Thoracic aorta (tissue), 2 donors: ENCODE measurements at regions not wholly inside any gene's neighbourhood (a gene's known extent, or its start where the extent isn't known, plus 50 kb on each side); places are given as distances from the start of the nearest gene placed in this dataset.

ENCODE experiments used
- ATAC-seq: fragments of 150-250 bp; one replicate; pipeline ENCODE4 v1.8.0; 2017; ENCODE audit warnings: low read depth; ENCODE audit not compliant: insufficient number of reproducible peaks, low FRiP score
- DNase-seq: peaks from one replicate; pipeline ENCODE4 v3.0.0-alpha.2; 2020; ENCODE audit warnings: low spot score
- H3K27ac ChIP-seq, 2 donors: fragments of 200-600 bp; sonication (generic); 1 replicate in 1 of 2; 2 replicates in 1 of 2; pipeline ENCODE4 v1.5.1; 2016; ENCODE audit warnings: mild to moderate bottlenecking in 2 of 2, moderate library complexity in 2 of 2
- H3K27me3 ChIP-seq: fragments of 200-600 bp; sonication (generic); replicated peaks from 2 replicates; pipeline ENCODE4 v1.6.0; 2016; ENCODE audit warnings: mild to moderate bottlenecking; ENCODE audit not compliant: insufficient read depth
- H3K36me3 ChIP-seq: fragments of 200-600 bp; sonication (generic); one replicate; pipeline ENCODE4 v1.5.1; 2016
- H3K4me1 ChIP-seq, 2 donors: fragments of 200-600 bp; sonication (generic); 1 replicate in 1 of 2; 2 replicates in 1 of 2; pipeline versions ENCODE4 v1.5.1 to v1.6.0; 2016; ENCODE audit warnings: low read depth in 2 of 2, mild to moderate bottlenecking in 1 of 2; ENCODE audit not compliant: control insufficient read depth in 1 of 2
- H3K4me3 ChIP-seq: fragments of 200-600 bp; sonication (generic); 2 replicates; pipeline ENCODE4 v1.5.1; 2016; ENCODE audit warnings: mild to moderate bottlenecking
- H3K9me3 ChIP-seq: fragments of 200-600 bp; sonication (generic); 2 replicates; pipeline ENCODE4 v1.5.1; 2016
- CTCF ChIP-seq: fragments of 200-600 bp; sonication (generic); IDR thresholded peaks from one replicate; pipeline ENCODE4 v1.5.1; 2019; ENCODE audit warnings: antibody characterized with exemption

DNA sequence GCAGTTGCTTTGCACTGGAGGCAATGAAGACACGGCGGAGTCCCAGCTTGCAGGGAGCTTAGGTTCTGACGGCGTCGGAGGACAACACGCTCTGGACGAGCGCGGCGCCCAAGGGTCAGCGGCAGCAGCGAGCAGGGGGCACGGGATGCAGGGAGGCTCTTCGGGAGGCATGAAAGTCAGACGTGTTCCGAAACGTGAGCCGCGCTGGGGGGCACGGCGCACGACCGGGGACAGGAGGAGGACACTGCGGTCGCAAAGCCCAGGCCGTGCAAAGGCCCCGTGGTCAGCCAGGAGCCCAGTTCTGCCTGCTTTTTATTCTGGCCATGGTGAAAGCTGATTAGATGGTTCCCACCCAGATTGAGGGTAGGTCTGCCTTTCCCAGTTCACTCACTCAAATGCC is 294.6 kb downstream of the SNAPC1 start:
- DNase-seq: no peak
- no peak overlapping the region for H3K4me3 ChIP-seq
- H3K27ac ChIP-seq: no peak overlapping the region
- no peaks in the 10 kb centered on the region for H3K36me3 ChIP-seq
- H3K9me3 ChIP-seq: no peaks in the 10 kb centered on the region
- TF ChIP-seq CTCF: no peak
- H3K27me3 ChIP-seq: no peaks in the 10 kb centered on the region
- ATAC-seq: no peak
- no peaks in the 10 kb centered on the region for H3K4me1 ChIP-seq

DNA sequence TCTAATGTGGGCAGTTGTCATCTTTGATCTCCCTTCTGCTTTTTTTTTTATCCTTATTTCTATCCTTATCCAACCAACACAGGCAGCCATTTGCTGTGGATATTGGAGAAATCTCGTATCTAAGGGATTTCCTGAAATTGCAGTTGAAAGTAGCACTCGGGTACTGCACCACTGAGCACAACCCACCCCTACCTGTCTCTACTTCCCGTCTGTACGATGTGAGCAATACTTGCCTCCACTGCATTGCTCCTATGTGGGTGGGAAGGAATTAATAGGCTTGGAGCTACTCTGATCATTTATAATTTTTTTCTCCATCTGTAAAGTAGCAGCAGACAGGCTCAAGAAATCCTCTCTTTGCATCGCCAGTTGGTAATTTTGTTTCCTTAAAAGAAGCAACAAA is 300.4 kb downstream of the SNAPC1 start:
- no peak overlapping the region for H3K4me3 ChIP-seq
- ATAC-seq: no peak
- H3K36me3 ChIP-seq: no peaks in the 10 kb centered on the region
- DNase-seq: no peak
- TF ChIP-seq CTCF: no peak
- H3K27me3 ChIP-seq: no peaks in the 10 kb centered on the region
- no peaks in the 10 kb centered on the region for H3K4me1 ChIP-seq
- no peak overlapping the region for H3K27ac ChIP-seq
- H3K9me3 ChIP-seq: no peaks in the 10 kb centered on the region

DNA sequence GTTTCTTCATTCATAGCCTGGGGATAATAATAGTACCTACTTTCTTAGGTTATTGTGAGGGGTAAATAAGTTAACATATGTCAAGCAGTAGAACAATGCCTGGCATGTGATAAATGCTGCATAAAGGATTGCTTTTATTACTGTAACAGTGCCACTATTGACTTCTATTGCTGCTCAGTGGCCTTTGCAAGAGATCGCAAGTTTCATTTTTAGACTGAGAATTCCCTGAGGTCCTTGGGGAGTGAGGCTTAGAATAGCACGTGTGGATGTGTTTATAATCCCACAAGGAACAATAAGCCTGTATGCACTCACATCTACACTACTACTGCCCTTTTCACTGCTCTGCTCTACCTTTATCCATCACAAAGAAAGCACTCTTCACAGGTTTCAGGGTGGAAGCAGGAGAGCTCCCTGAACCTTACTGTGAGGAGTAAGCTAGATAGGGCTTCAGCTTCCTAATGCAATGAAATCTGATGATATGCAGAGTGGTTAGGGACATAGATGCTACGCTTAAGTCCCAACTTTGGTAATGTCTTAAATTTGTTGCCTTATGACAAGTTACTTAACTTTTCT is 302.6 kb downstream of the SNAPC1 start:
- TF ChIP-seq CTCF: no peak
- no peaks in the 10 kb centered on the region for H3K4me1 ChIP-seq
- H3K27ac ChIP-seq: no peak overlapping the region
- H3K4me3 ChIP-seq: no peak overlapping the region
- H3K36me3 ChIP-seq: no peaks in the 10 kb centered on the region
- H3K9me3 ChIP-seq: no peaks in the 10 kb centered on the region
- no peaks in the 10 kb centered on the region for H3K27me3 ChIP-seq
- DNase-seq: no peak
- ATAC-seq: no peak

GRCh38 chr14:62066304-62066703 is 304.1 kb downstream of the SNAPC1 start:
- Histone ChIP-seq H3K27me3 (no peaks in the 10 kb centered on the region), H3K36me3 (no peaks in the 10 kb centered on the region), H3K9me3 (no peaks in the 10 kb centered on the region), H3K27ac (no peak overlapping the region), H3K4me3 (no peak overlapping the region), H3K4me1 (no peaks in the 10 kb centered on the region)
- ATAC-seq (no peak), DNase-seq (no peak)
- TF ChIP-seq CTCF: no peak

GRCh38 chr14:62071039-62071438 is 308.8 kb downstream of the SNAPC1 start:
- H3K4me1 ChIP-seq: no peaks in the 10 kb centered on the region
- no peaks in the 10 kb centered on the region for H3K27me3 ChIP-seq
- ATAC-seq: no peak
- H3K36me3 ChIP-seq: no peaks in the 10 kb centered on the region
- no peak overlapping the region for H3K4me3 ChIP-seq
- no peak for DNase-seq
- TF ChIP-seq CTCF: no peak
- no peak overlapping the region for H3K27ac ChIP-seq
- no peaks in the 10 kb centered on the region for H3K9me3 ChIP-seq
